Right lobe of liver (tissue), 6 donors: ENCODE measurements at regions not wholly inside any gene's neighbourhood (a gene's known extent, or its start where the extent isn't known, plus 50 kb on each side); places are given as distances from the start of the nearest gene placed in this dataset.

Experiments used
- ATAC-seq, 4 donors: fragments of 200-7000 bp; cut with Tn5 transposase; one replicate each; pipeline ENCODE4 v1.9.1; 2020; ENCODE audit warnings: mild to moderate bottlenecking in 4 of 4, moderate library complexity in 4 of 4
- DNase-seq, 3 donors: peaks; one replicate each; pipeline ENCODE4 v3.0.0-alpha.2; 2020
- H3K27ac ChIP-seq, 3 donors: fragments of 200-600 bp; one replicate each; pipeline ENCODE4 v1.8.0; 2022
- H3K27me3 ChIP-seq, 2 donors: fragments of 200-600 bp; one replicate each; pipeline ENCODE4 v1.8.0; 2022
- H3K36me3 ChIP-seq, 4 donors: fragments of 200-600 bp; sonication (generic) in 1 of 4; one replicate each; pipeline versions ENCODE4 v1.5.1 to v1.8.0; 2017 to 2022; ENCODE audit warnings: control low read depth in 1 of 4
- H3K4me1 ChIP-seq, 4 donors: fragments of 200-600 bp; sonication (generic) in 1 of 4; one replicate each; pipeline versions ENCODE4 v1.5.1 to v1.8.0; 2017 to 2022; ENCODE audit warnings: control low read depth in 1 of 4
- H3K4me3 ChIP-seq, 3 donors: fragments of 200-600 bp; one replicate each; pipeline ENCODE4 v1.8.0; 2022
- H3K9me3 ChIP-seq, 4 donors: fragments of 200-600 bp; sonication (generic) in 1 of 4; one replicate each; pipeline versions ENCODE4 v1.5.1 to v1.8.0; 2017 to 2022; ENCODE audit warnings: control low read depth in 1 of 4
- CTCF ChIP-seq, 4 donors: fragments of 200-600 bp in 3 of 4; fragments of 450-650 bp in 1 of 4; IDR thresholded peaks; one replicate each; pipeline versions ENCODE4 v1.5.1 to v1.8.0; 2016 to 2022; ENCODE audit warnings: antibody characterized with exemption in 4 of 4, mild to moderate bottlenecking in 2 of 4
- POLR2A ChIP-seq: fragments of 450-650 bp; IDR thresholded peaks from one replicate; pipeline ENCODE4 v1.6.1; 2017; ENCODE audit warnings: antibody characterized with exemption, mild to moderate bottlenecking
- WGBS: methylation state at CpG from one replicate; pipeline ENCODE4 v1.1.6; 2018; ENCODE audit warnings: low coverage, low lambda C conversion rate; ENCODE audit not compliant: insufficient coverage; ENCODE audit errors: missing lambda C conversion rate; 5-methylcytosine and 5-hydroxymethylcytosine counted together
- intact Hi-C, 2 donors: fragments of 100-400 bp; cut with DNase I; formaldehyde crosslinking; loops; one replicate each; pipeline versions ENCODE4 v1.11.2 to v1.14.1; 2022
- donor health status: DM: no; HTN: yes; CAD: no.
- donor health status: DM: no; HTN: no; CAD: no.
- donor health status: DM: no; HTN: no; CAD: no.
- donor health status: DM: no; HTN: yes; CAD: no.
- donor health status: DM: no; HTN: yes; CAD: no.

- ATAC-seq (no peak), DNase-seq (no peak)
- H3K36me3 ChIP-seq, result no peaks in the 10 kb centered on the region
- 100% methylated on average over 1 of the region's 1 CpG for WGBS
- H3K27ac ChIP-seq, result no peak overlapping the region
- intact Hi-C loops, result no loop called here
- H3K27me3 ChIP-seq, result no peaks in the 10 kb centered on the region
- H3K4me3 ChIP-seq, result no peak overlapping the region
- H3K4me1 ChIP-seq, result no peaks in the 10 kb centered on the region
- TF ChIP-seq CTCF (IDR thresholded peaks at IDR 0.05) (no peak), POLR2A (no peak)
- H3K9me3 ChIP-seq, result no peaks in the 10 kb centered on the region
These were observed 531.6 kb upstream of the IGFBP3 start for GRCh38 chr7:46452561-46453135.

GRCh38 chr7:46451846-46452245, 530.8 kb upstream of the IGFBP3 start:
- DNase-seq (no peak), ATAC-seq (no peak)
- Histone ChIP-seq H3K4me3 (no peak overlapping the region), H3K36me3 (no peaks in the 10 kb centered on the region), H3K27ac (no peak overlapping the region), H3K9me3 (no peaks in the 10 kb centered on the region), H3K27me3 (no peaks in the 10 kb centered on the region), H3K4me1 (no peaks in the 10 kb centered on the region)
- TF ChIP-seq CTCF (IDR thresholded peaks at IDR 0.05) (no peak), POLR2A (no peak)
- intact Hi-C loops, result no loop called here

DNA sequence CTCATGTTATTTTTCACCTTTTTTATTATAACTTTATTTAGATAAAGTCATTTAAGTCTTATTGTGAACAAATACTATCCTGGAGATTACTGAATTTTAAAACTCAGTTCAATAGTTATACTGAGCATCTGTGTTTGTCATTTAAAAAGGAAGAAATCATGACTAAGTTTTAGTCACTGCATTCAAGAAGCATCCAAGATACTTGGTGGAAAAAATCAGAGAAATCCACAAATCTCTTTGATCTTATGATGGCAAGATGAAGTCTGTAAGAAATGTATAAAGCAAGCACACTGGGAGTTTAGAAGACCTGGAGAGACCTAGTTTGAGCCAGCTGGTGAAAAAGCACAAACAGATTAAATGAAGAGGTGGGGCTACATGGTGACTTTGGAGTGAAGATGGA, 529.8 kb upstream of the IGFBP3 start:
- intact Hi-C loops, result no loop called here
- no peak for DNase-seq
- Histone ChIP-seq H3K9me3 (no peaks in the 10 kb centered on the region), H3K36me3 (no peaks in the 10 kb centered on the region), H3K4me3 (no peak overlapping the region), H3K4me1 (no peaks in the 10 kb centered on the region), H3K27ac (no peak overlapping the region), H3K27me3 (no peaks in the 10 kb centered on the region)
- no peak for TF ChIP-seq POLR2A
- no peak for TF ChIP-seq CTCF (IDR thresholded peaks at IDR 0.05)
- no peak for ATAC-seq

DNA sequence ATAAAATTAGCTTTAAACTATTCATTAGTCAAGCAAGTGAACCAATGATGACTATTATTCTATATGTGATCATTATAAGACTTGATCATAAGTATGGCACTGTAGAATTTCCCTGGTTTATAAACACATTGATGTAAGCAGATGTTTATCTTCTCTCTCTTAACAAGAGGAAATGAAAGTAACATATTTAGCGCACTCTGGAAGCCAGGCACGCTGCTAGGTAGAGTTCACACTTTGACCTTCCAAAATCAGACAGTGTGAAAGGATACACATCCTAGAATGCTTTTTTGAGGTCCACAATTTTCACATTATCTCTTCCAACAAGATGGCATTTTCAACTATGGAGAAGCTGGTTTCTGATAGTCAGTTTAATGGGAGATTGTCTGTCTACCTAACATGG, 529.4 kb upstream of the IGFBP3 start:
- Histone ChIP-seq H3K4me3 (no peak overlapping the region), H3K27ac (no peak overlapping the region), H3K4me1 (no peaks in the 10 kb centered on the region), H3K27me3 (no peaks in the 10 kb centered on the region), H3K9me3 (no peaks in the 10 kb centered on the region), H3K36me3 (no peaks in the 10 kb centered on the region)
- 52% methylated on average over 2 of the region's 2 CpGs for WGBS
- DNase-seq, result no peak
- intact Hi-C loops, result no loop called here
- no peak for ATAC-seq
- no peak for TF ChIP-seq CTCF (IDR thresholded peaks at IDR 0.05)
- TF ChIP-seq POLR2A, result no peak

DNA sequence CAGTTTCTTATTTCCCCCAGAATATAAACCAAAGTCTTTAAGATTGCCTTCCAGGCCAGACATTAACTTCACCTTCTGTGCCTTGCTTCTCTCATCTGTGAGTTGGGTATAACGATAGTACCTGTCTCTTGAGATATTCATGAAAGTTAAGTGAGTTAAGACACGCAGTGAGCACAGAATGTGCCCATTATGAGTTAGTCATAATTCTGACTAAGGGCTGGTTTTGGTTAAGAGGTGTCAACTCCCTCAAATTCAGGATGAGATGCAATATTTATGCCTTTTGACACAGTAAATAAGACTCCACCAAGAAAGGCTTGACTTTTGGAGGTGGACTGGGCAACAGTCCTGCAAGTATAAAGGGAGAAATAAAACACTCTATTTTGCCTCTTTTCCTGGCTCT, 528.7 kb upstream of the IGFBP3 start:
- no peak for TF ChIP-seq POLR2A
- no peak for TF ChIP-seq CTCF (IDR thresholded peaks at IDR 0.05)
- Histone ChIP-seq H3K27ac (no peak overlapping the region), H3K4me1 (no peaks in the 10 kb centered on the region), H3K4me3 (no peak overlapping the region), H3K36me3 (no peaks in the 10 kb centered on the region), H3K9me3 (no peaks in the 10 kb centered on the region), H3K27me3 (no peaks in the 10 kb centered on the region)
- WGBS, result 58% methylated on average over 2 of the region's 2 CpGs
- DNase-seq (no peak), ATAC-seq (no peak)
- intact Hi-C loops, result no loop called here
